ENCODE measurements at regions not wholly inside any gene's neighbourhood (a gene's known extent, or its start where the extent isn't known, plus 50 kb on each side); places are given as distances from the start of the nearest gene placed in this dataset.

- TF ChIP-seq CTCF (IDR thresholded peaks at IDR 0.05) = no peak
- H3K27me3 Mint-ChIP-seq (ENCODE audit: low read depth) = no peaks in the 10 kb centered on the region
- H3K9me3 Mint-ChIP-seq (ENCODE audit: low read depth) = peaks cover 3% of the 10 kb centered on the region
- no peak for DNase-seq (ENCODE audit: low spot score)
- H3K4me3 Mint-ChIP-seq (ENCODE audit: unreplicated experiment) = no peak overlapping the region
- peaks cover 2% of the 10 kb centered on the region for H3K36me3 Mint-ChIP-seq (ENCODE audit: low read depth)
- peaks cover 7% of the 10 kb centered on the region for H3K4me1 Mint-ChIP-seq (ENCODE audit: low read depth)
- peak overlapping the region; percentile 23 for H3K27ac Mint-ChIP-seq (ENCODE audit: unreplicated experiment)
These were observed 145.6 kb downstream of the FAM161A start for GRCh38 chr2:61707984-61708852.

GRCh38 chr2:61705625-61706024 is 148.2 kb downstream of the FAM161A start:
- no peak overlapping the region for H3K4me3 Mint-ChIP-seq (ENCODE audit: unreplicated experiment)
- peaks cover 3% of the 10 kb centered on the region for H3K9me3 Mint-ChIP-seq (ENCODE audit: low read depth)
- DNase-seq (ENCODE audit: low spot score) = no peak

GRCh38 chr2:61704364-61704763 is 149.5 kb downstream of the FAM161A start:
- Mint-ChIP-seq H3K36me3 (ENCODE audit: low read depth) (peaks cover 2% of the 10 kb centered on the region), H3K9me3 (ENCODE audit: low read depth) (peaks cover 3% of the 10 kb centered on the region), H3K4me1 (ENCODE audit: low read depth) (peaks cover 7% of the 10 kb centered on the region), H3K4me3 (ENCODE audit: unreplicated experiment) (no peak overlapping the region), H3K27ac (ENCODE audit: unreplicated experiment) (no peak overlapping the region), H3K27me3 (ENCODE audit: low read depth) (no peaks in the 10 kb centered on the region)
- DNase-seq (ENCODE audit: low spot score) = no peak
- TF ChIP-seq CTCF (IDR thresholded peaks at IDR 0.05) = no peak

More at GRCh38 chr2:61705625-61706024, 148.2 kb downstream of the FAM161A start:
- peaks cover 2% of the 10 kb centered on the region for H3K36me3 Mint-ChIP-seq (ENCODE audit: low read depth)
- H3K4me1 Mint-ChIP-seq (ENCODE audit: low read depth) = peaks cover 7% of the 10 kb centered on the region
- TF ChIP-seq CTCF (IDR thresholded peaks at IDR 0.05) = no peak
- H3K27me3 Mint-ChIP-seq (ENCODE audit: low read depth) = no peaks in the 10 kb centered on the region
- H3K27ac Mint-ChIP-seq (ENCODE audit: unreplicated experiment) = no peak overlapping the region

- peaks cover 3% of the 10 kb centered on the region for H3K9me3 Mint-ChIP-seq (ENCODE audit: low read depth)
- no peak for TF ChIP-seq CTCF (IDR thresholded peaks at IDR 0.05)
- H3K27ac Mint-ChIP-seq (ENCODE audit: unreplicated experiment) = no peak overlapping the region
- H3K27me3 Mint-ChIP-seq (ENCODE audit: low read depth) = no peaks in the 10 kb centered on the region
- H3K4me1 Mint-ChIP-seq (ENCODE audit: low read depth) = no peaks in the 10 kb centered on the region
- no peak overlapping the region for H3K4me3 Mint-ChIP-seq (ENCODE audit: unreplicated experiment)
- peaks cover 2% of the 10 kb centered on the region for H3K36me3 Mint-ChIP-seq (ENCODE audit: low read depth)
- no peak for DNase-seq (ENCODE audit: low spot score)
These were observed 151.8 kb downstream of the FAM161A start for GRCh38 chr2:61702088-61702467.

GRCh38 chr2:61700464-61700863 is 153.4 kb downstream of the FAM161A start:
- Mint-ChIP-seq H3K9me3 (ENCODE audit: low read depth) (peaks cover 3% of the 10 kb centered on the region), H3K27me3 (ENCODE audit: low read depth) (no peaks in the 10 kb centered on the region)

More at GRCh38 chr2:61700464-61700863, 153.4 kb downstream of the FAM161A start:
- H3K27ac Mint-ChIP-seq (ENCODE audit: unreplicated experiment) = no peak overlapping the region
- H3K4me3 Mint-ChIP-seq (ENCODE audit: unreplicated experiment) = no peak overlapping the region
- H3K36me3 Mint-ChIP-seq (ENCODE audit: low read depth) = peaks cover 2% of the 10 kb centered on the region
- TF ChIP-seq CTCF (IDR thresholded peaks at IDR 0.05) = no peak
- peaks cover under 1% of the 10 kb centered on the region for H3K4me1 Mint-ChIP-seq (ENCODE audit: low read depth)
- no peak for DNase-seq (ENCODE audit: low spot score)
